Tibial artery (tissue), 4 donors: ENCODE measurements at regions not wholly inside any gene's neighbourhood (a gene's known extent, or its start where the extent isn't known, plus 50 kb on each side); places are given as distances from the start of the nearest gene placed in this dataset.
"Not testable (repeated sequence)": the region's sequence is repeated elsewhere in the genome, so short reads cannot be mapped to it uniquely, and the experiment has no call there.

Experiments used
- DNase-seq, 2 donors: peaks; one replicate each; pipeline ENCODE4 v3.0.0-alpha.2; 2019
- H3K27ac ChIP-seq, 2 donors: fragments of 200-600 bp; sonication (generic) in 1 of 2; 1 replicate in 1 of 2; 2 replicates in 1 of 2; pipeline ENCODE4 v1.5.1; 2018 to 2019; ENCODE audit warnings: mild to moderate bottlenecking in 1 of 2
- H3K27me3 ChIP-seq, 2 donors: fragments of 200-600 bp; sonication (generic) in 1 of 2; one replicate each; pipeline versions ENCODE4 v1.5.1 to v1.6.0; 2016 to 2019
- H3K36me3 ChIP-seq, 3 donors: fragments of 200-600 bp; sonication (generic) in 2 of 3; one replicate each; pipeline ENCODE4 v1.5.1; 2016 to 2019; ENCODE audit warnings: mild to moderate bottlenecking in 2 of 3
- H3K4me1 ChIP-seq, 4 donors: fragments of 200-600 bp; sonication (generic) in 2 of 4; 1 replicate in 3 of 4; 2 replicates in 1 of 4; pipeline ENCODE4 v1.5.1; 2016 to 2019
- H3K4me3 ChIP-seq, 2 donors: fragments of 200-600 bp; sonication (generic) in 1 of 2; 1 replicate in 1 of 2; 2 replicates in 1 of 2; pipeline ENCODE4 v1.5.1; 2018 to 2019; ENCODE audit warnings: mild to moderate bottlenecking in 2 of 2
- H3K9me3 ChIP-seq, 3 donors: fragments of 200-600 bp; sonication (generic) in 1 of 3; one replicate each; pipeline ENCODE4 v1.5.1; 2016 to 2019
- intact Hi-C: fragments of 100-400 bp; cut with DNase I; formaldehyde crosslinking; loops from one replicate; pipeline ENCODE4 v1.15.0; 2023; ENCODE audit warnings: low total_unique reads
- TF ChIP-seq, protein P1 (sequence below), 2 experiments: fragments of 200-600 bp in 1 of 2; fragments of 450-650 bp in 1 of 2; IDR thresholded peaks; one replicate each; pipeline ENCODE4 v1.5.1; 2017 to 2019; ENCODE audit warnings: antibody characterized with exemption in 2 of 2, mild to moderate bottlenecking in 1 of 2, moderate library complexity in 1 of 2

DNA sequence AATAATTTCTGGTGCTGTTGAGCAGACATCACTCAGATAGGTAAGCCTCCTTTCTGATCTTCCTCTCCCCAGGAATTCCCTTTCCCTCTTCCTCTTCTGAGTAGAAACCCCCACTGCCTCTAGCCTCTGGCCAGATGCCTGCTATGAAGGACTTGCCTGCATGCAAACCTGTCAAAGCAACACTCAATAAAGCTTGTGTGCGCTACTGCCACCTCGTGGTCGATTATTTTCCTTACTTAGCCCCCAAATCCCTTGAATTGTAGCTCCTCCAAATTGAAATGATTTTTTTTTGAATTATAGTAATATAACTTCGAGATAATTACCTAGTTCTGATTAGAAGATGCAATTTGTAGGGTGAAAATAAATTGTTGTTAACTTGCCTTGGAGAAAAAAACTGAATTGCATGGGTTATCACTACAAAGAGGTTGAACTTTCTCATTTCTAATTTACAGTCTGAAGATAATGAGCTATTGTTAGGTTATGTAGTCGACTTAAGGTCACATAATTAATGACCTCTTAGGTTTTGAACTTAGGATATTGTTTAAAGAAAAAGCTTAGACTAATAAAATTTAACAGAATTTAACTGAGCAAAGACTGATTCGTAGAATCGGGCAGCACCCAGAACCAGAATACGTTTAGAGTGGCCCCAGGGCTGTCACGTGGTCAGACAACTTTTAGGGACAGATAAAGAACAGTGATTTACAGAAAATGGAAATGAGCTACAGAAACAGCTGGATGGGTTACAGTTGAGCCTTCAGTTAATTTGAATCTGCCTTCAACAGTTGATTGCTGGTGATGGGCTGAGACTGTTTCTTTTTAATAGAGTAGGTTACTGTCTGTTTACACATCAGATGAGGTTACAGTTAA is 269.3 kb downstream of the ARPP21 start:
- intact Hi-C loops, result no loop called here
- Histone ChIP-seq H3K9me3 (no peaks in the 10 kb centered on the region), H3K36me3 (no peaks in the 10 kb centered on the region), H3K27me3 (no peaks in the 10 kb centered on the region), H3K27ac (no peak overlapping the region), H3K4me1 (no peaks in the 10 kb centered on the region), H3K4me3 (no peak overlapping the region)
- TF ChIP-seq, protein P1, sequence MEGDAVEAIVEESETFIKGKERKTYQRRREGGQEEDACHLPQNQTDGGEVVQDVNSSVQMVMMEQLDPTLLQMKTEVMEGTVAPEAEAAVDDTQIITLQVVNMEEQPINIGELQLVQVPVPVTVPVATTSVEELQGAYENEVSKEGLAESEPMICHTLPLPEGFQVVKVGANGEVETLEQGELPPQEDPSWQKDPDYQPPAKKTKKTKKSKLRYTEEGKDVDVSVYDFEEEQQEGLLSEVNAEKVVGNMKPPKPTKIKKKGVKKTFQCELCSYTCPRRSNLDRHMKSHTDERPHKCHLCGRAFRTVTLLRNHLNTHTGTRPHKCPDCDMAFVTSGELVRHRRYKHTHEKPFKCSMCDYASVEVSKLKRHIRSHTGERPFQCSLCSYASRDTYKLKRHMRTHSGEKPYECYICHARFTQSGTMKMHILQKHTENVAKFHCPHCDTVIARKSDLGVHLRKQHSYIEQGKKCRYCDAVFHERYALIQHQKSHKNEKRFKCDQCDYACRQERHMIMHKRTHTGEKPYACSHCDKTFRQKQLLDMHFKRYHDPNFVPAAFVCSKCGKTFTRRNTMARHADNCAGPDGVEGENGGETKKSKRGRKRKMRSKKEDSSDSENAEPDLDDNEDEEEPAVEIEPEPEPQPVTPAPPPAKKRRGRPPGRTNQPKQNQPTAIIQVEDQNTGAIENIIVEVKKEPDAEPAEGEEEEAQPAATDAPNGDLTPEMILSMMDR (IDR thresholded peaks at IDR 0.05), result peak; percentile 50 to 69
- DNase-seq, result peak; percentile 24 to 66

DNA sequence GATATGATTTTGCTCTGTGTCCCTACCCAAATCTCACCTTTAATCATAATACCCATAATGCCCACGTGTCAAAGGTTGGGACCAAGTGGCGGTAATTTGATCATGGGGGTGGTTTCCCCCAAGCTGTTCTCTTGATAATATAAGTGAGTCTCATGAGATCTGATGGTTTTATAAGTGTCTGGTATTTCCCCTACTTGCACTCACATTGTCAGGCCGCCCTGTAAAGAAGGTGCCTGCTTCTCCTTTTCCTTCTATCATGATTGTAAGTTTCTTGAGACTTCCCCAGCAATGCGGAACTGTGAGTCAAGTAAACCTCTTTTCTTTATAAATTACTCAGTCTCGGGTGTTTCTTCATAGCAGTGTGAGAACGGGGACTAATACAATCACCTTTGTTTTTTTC is 279.8 kb downstream of the ARPP21 start:
- no peak for DNase-seq
- TF ChIP-seq, protein P1 (IDR thresholded peaks at IDR 0.05), result no peak
- no peak overlapping the region for H3K4me3 ChIP-seq
- intact Hi-C loops, result no loop called here
- H3K27ac ChIP-seq, result no peak overlapping the region
- H3K27me3 ChIP-seq, result no peaks in the 10 kb centered on the region
- H3K9me3 ChIP-seq, result peaks cover 0 to 15% (median 9%) of the 10 kb centered on the region in 3 donors
- no peaks in the 10 kb centered on the region for H3K36me3 ChIP-seq
- no peaks in the 10 kb centered on the region for H3K4me1 ChIP-seq

DNA sequence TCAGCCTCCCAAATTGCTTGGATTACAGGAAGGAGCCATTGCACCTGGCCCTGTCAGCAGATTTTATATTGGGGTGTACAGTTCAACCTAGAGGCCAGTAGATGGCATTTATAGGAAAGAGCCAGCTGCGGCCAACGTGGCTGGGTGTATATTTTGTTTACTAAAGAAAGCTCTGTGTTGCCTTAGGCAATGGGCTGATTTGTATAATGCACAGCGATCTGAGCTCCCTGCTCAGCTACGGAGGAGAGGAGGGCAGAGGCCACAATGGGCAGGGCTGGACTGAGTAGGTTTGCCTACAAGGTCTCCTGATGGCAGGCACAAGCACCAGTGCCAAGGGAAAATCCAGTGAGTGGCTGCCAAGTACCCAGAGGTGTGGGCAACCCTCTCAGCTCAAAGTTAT is 282.4 kb downstream of the ARPP21 start:
- no peak overlapping the region for H3K27ac ChIP-seq
- H3K9me3 ChIP-seq, result peaks cover 0 to 15% (median 9%) of the 10 kb centered on the region in 3 donors
- H3K4me1 ChIP-seq, result no peaks in the 10 kb centered on the region
- TF ChIP-seq, protein P1 (IDR thresholded peaks at IDR 0.05), result no peak
- intact Hi-C loops, result no loop called here
- no peaks in the 10 kb centered on the region for H3K27me3 ChIP-seq
- DNase-seq, result no peak
- H3K4me3 ChIP-seq, result no peak overlapping the region
- no peaks in the 10 kb centered on the region for H3K36me3 ChIP-seq

DNA sequence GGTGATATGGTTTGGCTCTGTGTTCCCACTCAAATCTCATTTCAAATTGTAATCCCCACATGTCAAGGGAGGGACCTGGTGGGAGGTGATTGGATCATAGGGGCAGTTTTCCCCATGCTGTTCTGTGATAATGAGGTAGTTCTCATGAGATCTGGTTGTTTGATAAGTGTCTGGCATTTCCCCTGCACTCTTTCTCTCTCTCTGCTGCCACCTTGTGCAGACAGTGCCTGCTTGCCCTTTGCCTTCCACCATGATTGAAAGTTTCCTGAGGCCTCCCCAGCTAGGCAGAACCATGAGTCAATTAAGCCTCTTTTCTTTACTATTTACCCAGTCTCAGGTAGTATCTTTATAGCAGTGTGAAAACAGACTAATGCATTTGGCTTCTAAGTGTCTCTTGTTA is 284.7 kb downstream of the ARPP21 start:
- H3K36me3 ChIP-seq, intact Hi-C loops, H3K27me3 ChIP-seq, H3K27ac ChIP-seq, DNase-seq, H3K4me3 ChIP-seq, H3K4me1 ChIP-seq: not testable (repeated sequence)
- peaks cover 0 to 15% (median 9%) of the 10 kb centered on the region in 3 donors for H3K9me3 ChIP-seq

DNA sequence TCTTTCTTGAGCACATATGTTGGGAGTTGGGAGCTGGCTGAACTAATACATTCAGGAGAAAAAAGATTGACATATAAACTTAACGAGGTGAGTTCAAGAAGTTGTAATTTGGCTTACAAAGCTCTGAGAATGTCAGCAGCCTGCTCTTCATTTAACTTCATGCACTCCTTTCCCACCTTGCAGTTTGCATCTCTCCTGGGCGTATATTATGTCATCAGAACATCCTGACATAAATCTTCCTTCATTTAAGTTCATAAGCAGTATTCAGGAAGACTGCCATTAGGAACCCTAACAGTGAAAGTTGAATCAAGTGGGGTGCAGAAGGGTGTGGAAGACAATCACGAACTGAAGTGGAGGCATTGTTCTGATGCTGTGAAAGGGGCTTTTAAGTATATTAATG is 288.1 kb downstream of the ARPP21 start:
- H3K9me3 ChIP-seq, result no peaks in the 10 kb centered on the region
- no peak overlapping the region for H3K27ac ChIP-seq
- no peaks in the 10 kb centered on the region for H3K4me1 ChIP-seq
- TF ChIP-seq, protein P1 (IDR thresholded peaks at IDR 0.05), result no peak
- H3K27me3 ChIP-seq, result no peaks in the 10 kb centered on the region
- DNase-seq, result no peak
- no peak overlapping the region for H3K4me3 ChIP-seq
- no peaks in the 10 kb centered on the region for H3K36me3 ChIP-seq
- intact Hi-C loops, result no loop called here

DNA sequence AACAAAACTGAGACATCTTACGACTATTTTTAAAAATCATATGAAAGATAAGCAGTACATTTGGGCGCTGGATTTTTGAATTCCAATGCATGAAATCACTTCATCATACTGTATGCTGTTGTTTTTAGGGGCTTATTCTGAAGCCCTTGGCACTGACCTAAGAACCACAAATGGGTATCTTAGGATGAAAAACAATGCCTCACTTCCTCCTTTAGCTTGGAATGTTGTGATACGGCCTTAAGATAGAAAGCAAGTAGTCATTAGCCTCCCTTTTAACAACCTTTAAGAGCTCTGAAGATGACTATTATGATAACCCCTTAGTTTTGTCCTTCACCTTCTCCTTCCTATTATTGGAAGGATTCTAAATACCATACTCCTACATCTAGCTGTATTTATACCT is 289.8 kb downstream of the ARPP21 start:
- H3K27me3 ChIP-seq, result no peaks in the 10 kb centered on the region
- DNase-seq, result no peak
- H3K4me1 ChIP-seq, result no peaks in the 10 kb centered on the region
- no peaks in the 10 kb centered on the region for H3K9me3 ChIP-seq
- H3K4me3 ChIP-seq, result no peak overlapping the region
- no peak overlapping the region for H3K27ac ChIP-seq
- H3K36me3 ChIP-seq, result no peaks in the 10 kb centered on the region
- TF ChIP-seq, protein P1 (IDR thresholded peaks at IDR 0.05), result no peak
- intact Hi-C loops, result no loop called here
